GM23338 (cell line): ENCODE measurements at regions not wholly inside any gene's neighbourhood (a gene's known extent, or its start where the extent isn't known, plus 50 kb on each side); places are given as distances from the start of the nearest gene placed in this dataset.
A peak's percentile ranks its signal among the peaks of the same experiment; 100 is the strongest.

ENCODE experiments used
- ATAC-seq: fragments of 200-7000 bp; cut with Tn5 transposase; 3 replicates; pipeline ENCODE4 v1.9.1; 2020
- DNase-seq: peaks from one replicate; pipeline ENCODE4 v3.0.0-alpha.2; 2015; ENCODE audit warnings: low spot score
- H2AFZ ChIP-seq: fragments of 200-600 bp; sonication (generic); 2 replicates; pipeline ENCODE4 v1.8.0; 2016; ENCODE audit warnings: antibody characterized with exemption, mild to moderate bottlenecking, moderate library complexity
- H3F3A ChIP-seq: fragments of 200-600 bp; sonication (generic); replicated peaks from 2 replicates; pipeline ENCODE4 v1.8.0; 2017; ENCODE audit warnings: antibody characterized with exemption, mixed run types, low read depth
- H3K27ac ChIP-seq: fragments of 200-600 bp; sonication (generic); 2 replicates; pipeline ENCODE4 v1.6.1; 2016; ENCODE audit warnings: low read depth
- H3K27me3 ChIP-seq: fragments of 200-600 bp; sonication (generic); 2 replicates; pipeline ENCODE4 v1.8.0; 2016; ENCODE audit warnings: mild to moderate bottlenecking, mixed run types, moderate library complexity; ENCODE audit not compliant: insufficient read depth
- H3K36me3 ChIP-seq: fragments of 200-600 bp; sonication (generic); 2 replicates; pipeline ENCODE4 v1.8.0; 2016; ENCODE audit warnings: mild to moderate bottlenecking; ENCODE audit not compliant: insufficient read depth
- H3K4me1 ChIP-seq: fragments of 200-600 bp; sonication (generic); 2 replicates; pipeline ENCODE4 v1.8.0; 2016; ENCODE audit warnings: mild to moderate bottlenecking, moderate library complexity; ENCODE audit not compliant: insufficient read depth
- H3K4me2 ChIP-seq: fragments of 200-600 bp; sonication (generic); 2 replicates; pipeline ENCODE4 v1.7.1; 2017; ENCODE audit warnings: mixed run types
- H3K4me3 ChIP-seq: fragments of 200-600 bp; sonication (generic); 2 replicates; pipeline ENCODE4 v1.6.1; 2016; ENCODE audit warnings: mixed run types
- H3K79me2 ChIP-seq: fragments of 200-600 bp; sonication (generic); replicated peaks from 2 replicates; pipeline ENCODE4 v1.8.0; 2017; ENCODE audit warnings: mild to moderate bottlenecking; ENCODE audit not compliant: insufficient read depth
- H3K9me2 ChIP-seq: fragments of 200-600 bp; sonication (generic); 2 replicates; pipeline ENCODE4 v1.8.0; 2017; ENCODE audit not compliant: insufficient read depth
- H4K20me1 ChIP-seq: fragments of 200-600 bp; sonication (generic); replicated peaks from 2 replicates; pipeline ENCODE4 v1.8.0; 2017; ENCODE audit warnings: mild to moderate bottlenecking; ENCODE audit not compliant: insufficient read depth
- H3K27ac Mint-ChIP-seq: 2 replicates; pipeline ENCODE4 v1.8.0; 2020; ENCODE audit warnings: inconsistent platforms, mild to moderate bottlenecking, moderate library complexity, mixed read lengths
- H3K27me3 Mint-ChIP-seq: 3 replicates; pipeline ENCODE4 v1.8.0; 2022; ENCODE audit warnings: low read depth, mild to moderate bottlenecking, moderate library complexity, mixed read lengths, inconsistent platforms; ENCODE audit not compliant: insufficient read depth, poor library complexity
- H3K36me3 Mint-ChIP-seq: 3 replicates; pipeline ENCODE4 v1.8.0; 2021; ENCODE audit warnings: low read depth, mild to moderate bottlenecking, inconsistent platforms, moderate library complexity, mixed read lengths
- H3K4me1 Mint-ChIP-seq: 3 replicates; pipeline ENCODE4 v1.8.0; 2020; ENCODE audit warnings: mild to moderate bottlenecking, inconsistent platforms, mixed read lengths
- H3K4me3 Mint-ChIP-seq: 3 replicates; pipeline ENCODE4 v1.8.0; 2021; ENCODE audit warnings: moderate library complexity, mild to moderate bottlenecking, inconsistent platforms, mixed read lengths
- H3K9me3 Mint-ChIP-seq: 3 replicates; pipeline ENCODE4 v1.8.0; 2020; ENCODE audit warnings: moderate library complexity, mild to moderate bottlenecking, inconsistent platforms, mixed read lengths
- CREB1 ChIP-seq: fragments of 250-450 bp; sonication (Bioruptor Pico); IDR thresholded peaks from 2 replicates; pipeline ENCODE4 v1.5.0; 2020; ENCODE audit warnings: low read depth, mild to moderate bottlenecking, moderate library complexity
- CTCF ChIP-seq, 2 experiments: fragments of 200-600 bp in 1 of 2; sonication (generic) in 1 of 2; conservative IDR thresholded peaks; 2 replicates each; pipeline versions ENCODE4 v1.5.1 to v1.6.1; 2016 to 2017; ENCODE audit warnings: antibody characterized with exemption in 2 of 2, low read depth in 2 of 2, mild to moderate bottlenecking in 2 of 2, moderate library complexity in 1 of 2
- ETS1 ChIP-seq: IDR thresholded peaks from 2 replicates; pipeline ENCODE4 v1.6.1; 2016; ENCODE audit warnings: antibody characterized with exemption
- EZH2 ChIP-seq: fragments of 200-600 bp; sonication (generic); IDR thresholded peaks from one replicate; pipeline ENCODE4 v1.8.0; 2017; ENCODE audit warnings: antibody characterized with exemption, mild to moderate bottlenecking, low read depth; ENCODE audit not compliant: unreplicated experiment
- POLR2AphosphoS5 ChIP-seq: IDR thresholded peaks from 2 replicates; pipeline ENCODE4 v1.6.1; 2016; ENCODE audit warnings: antibody characterized with exemption, low read depth
- STAT1 ChIP-seq: IDR thresholded peaks from one replicate; pipeline ENCODE4 v1.6.1; 2016; ENCODE audit warnings: antibody characterized with exemption; ENCODE audit not compliant: unreplicated experiment
- ZNF114 ChIP-seq: fragments of 250-450 bp; sonication (Bioruptor Pico); IDR thresholded peaks from 2 replicates; pipeline ENCODE4 v1.5.0; 2020; ENCODE audit warnings: mild to moderate bottlenecking, moderate library complexity
- ZNF331 ChIP-seq: fragments of 250-450 bp; sonication (Bioruptor Pico); IDR thresholded peaks from 2 replicates; pipeline ENCODE4 v1.5.0; 2020; ENCODE audit warnings: low read depth, mild to moderate bottlenecking, moderate library complexity
- ZNF462 ChIP-seq: fragments of 250-450 bp; sonication (Bioruptor Pico); IDR thresholded peaks from 2 replicates; pipeline ENCODE4 v1.5.0; 2020; ENCODE audit warnings: mild to moderate bottlenecking, moderate library complexity

- TF ChIP-seq ZNF114 (peak; percentile 77; the same call in 1 of the 2 replicates), ZNF462 (CRISPR knock-in tag) (no peak; the same call in 1 of the 2 replicates)
Measured at GRCh38 chr16:66270333-66270927, 96.1 kb upstream of the CDH5 start (continued).

- Mint-ChIP-seq H3K9me3 (no peaks in the 10 kb centered on the region), H3K4me3 (peak overlapping the region; percentile 34; the same call in 1 of the 3 replicates), H3K27ac (no peak overlapping the region), H3K27me3 (peaks cover 10% of the 10 kb centered on the region), H3K36me3 (no peaks in the 10 kb centered on the region; the same call in 2 of the 3 replicates), H3K4me1 (peaks cover 21% of the 10 kb centered on the region)
- peaks cover 4% of the 10 kb centered on the region; the same call in 1 of the 2 replicates for H3K27me3 ChIP-seq
- H4K20me1 ChIP-seq, result no peaks in the 10 kb centered on the region
- peak overlapping the region; percentile 57 for H3K4me3 ChIP-seq
- no peaks in the 10 kb centered on the region for H3K36me3 ChIP-seq
- peak overlapping the region; percentile 83 for H2AFZ ChIP-seq
- peaks cover 11% of the 10 kb centered on the region for H3K4me1 ChIP-seq
- peak; percentile 57 for ATAC-seq
- TF ChIP-seq EZH2 (no peak), ETS1 (no peak), CTCF (conservative IDR thresholded peaks at IDR 0.05; ENCODE audit: low read depth in 2 of 2) (no peak), STAT1 (no peak), ZNF331 (CRISPR knock-in tag) (no peak), CREB1 (CRISPR knock-in tag) (no peak), POLR2AphosphoS5 (no peak)
- H3F3A ChIP-seq, result no peaks in the 10 kb centered on the region
- DNase-seq, result peak; percentile 59
- no peak overlapping the region for H3K27ac ChIP-seq
- no peaks in the 10 kb centered on the region for H3K79me2 ChIP-seq
- no peaks in the 10 kb centered on the region for H3K9me2 ChIP-seq
- H3K4me2 ChIP-seq, result peak overlapping the region; percentile 76
Measured at GRCh38 chr16:66269617-66270332, 96.7 kb upstream of the CDH5 start.
